HG02642 (cell line): ENCODE measurements at regions not wholly inside any gene's neighbourhood (a gene's known extent, or its start where the extent isn't known, plus 50 kb on each side); places are given as distances from the start of the nearest gene placed in this dataset.

Experiments used
- ATAC-seq: cut with Tn5 transposase; IDR thresholded peaks from one replicate; pipeline ENCODE4 v1.9.1; 2021; ENCODE audit warnings: mild to moderate bottlenecking; ENCODE audit not compliant: unreplicated experiment, poor library complexity

GRCh38 chr4:144300616-144301015, 160.1 kb upstream of the GYPA start:
- ATAC-seq, result no peak

GRCh38 chr4:144302704-144303536, 162.4 kb upstream of the GYPA start:
- ATAC-seq, result no peak

- ATAC-seq, result no peak
Measured at GRCh38 chr4:144304025-144304424, 163.5 kb upstream of the GYPA start.

GRCh38 chr4:144310535-144310934, 170.0 kb upstream of the GYPA start:
- no peak for ATAC-seq

- no peak for ATAC-seq
Measured at GRCh38 chr4:144313370-144313769, 172.9 kb upstream of the GYPA start.

GRCh38 chr4:144316869-144317268, 176.4 kb upstream of the GYPA start:
- ATAC-seq, result no peak

- no peak for ATAC-seq
Measured at GRCh38 chr4:144318797-144319196, 178.3 kb upstream of the GYPA start.

GRCh38 chr4:144336633-144337032, 196.1 kb upstream of the GYPA start:
- no peak for ATAC-seq

- peak; percentile 44 for ATAC-seq
Measured at GRCh38 chr4:144338148-144338547, 197.6 kb upstream of the GYPA start.

GRCh38 chr4:144338834-144339233, 198.3 kb upstream of the GYPA start:
- no peak for ATAC-seq

- ATAC-seq, result no peak
Measured at GRCh38 chr4:144340931-144341330, 200.4 kb upstream of the GYPA start.

GRCh38 chr4:144342949-144343760, 202.6 kb upstream of the GYPA start:
- no peak for ATAC-seq

- ATAC-seq, result no peak
Measured at GRCh38 chr4:144347121-144347520, 206.6 kb upstream of the GYPA start.

- no peak for ATAC-seq
Measured at GRCh38 chr4:144350706-144351105, 210.2 kb upstream of the GYPA start.

GRCh38 chr4:144351306-144351705, 210.8 kb upstream of the GYPA start:
- no peak for ATAC-seq

GRCh38 chr4:144353292-144353691, 212.8 kb upstream of the GYPA start:
- no peak for ATAC-seq

- ATAC-seq, result peak; percentile 92
Measured at GRCh38 chr4:144355811-144356757, 215.6 kb upstream of the GYPA start.

GRCh38 chr4:144356941-144357381, 216.4 kb upstream of the GYPA start:
- ATAC-seq, result no peak

GRCh38 chr4:144357975-144358374, 217.5 kb upstream of the GYPA start:
- no peak for ATAC-seq

GRCh38 chr4:144360146-144360793, 219.8 kb upstream of the GYPA start:
- no peak for ATAC-seq
